ENCODE measurements at regions not wholly inside any gene's neighbourhood (a gene's known extent, or its start where the extent isn't known, plus 50 kb on each side); places are given as distances from the start of the nearest gene placed in this dataset.

DNA sequence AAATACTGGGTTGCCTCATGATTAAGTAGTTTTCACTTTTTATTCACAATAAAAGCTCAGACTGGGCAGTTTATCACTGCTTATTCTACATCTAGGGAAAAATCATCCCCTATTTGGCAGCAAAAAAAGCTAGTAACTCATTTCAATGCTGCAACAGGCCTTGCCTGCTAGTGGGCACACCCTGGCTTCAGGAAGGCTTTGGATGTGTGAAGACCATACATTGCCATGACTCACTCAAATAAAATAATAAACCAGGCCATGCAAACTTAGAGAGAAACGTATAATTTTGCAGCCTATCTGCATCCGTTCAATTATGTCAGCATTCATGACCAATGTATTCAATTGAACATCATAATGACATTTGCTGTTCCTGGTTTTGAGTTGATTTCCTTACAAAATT, 402.9 kb downstream of the PIK3R1 start:
- FAIRE-seq, result no peak

DNA sequence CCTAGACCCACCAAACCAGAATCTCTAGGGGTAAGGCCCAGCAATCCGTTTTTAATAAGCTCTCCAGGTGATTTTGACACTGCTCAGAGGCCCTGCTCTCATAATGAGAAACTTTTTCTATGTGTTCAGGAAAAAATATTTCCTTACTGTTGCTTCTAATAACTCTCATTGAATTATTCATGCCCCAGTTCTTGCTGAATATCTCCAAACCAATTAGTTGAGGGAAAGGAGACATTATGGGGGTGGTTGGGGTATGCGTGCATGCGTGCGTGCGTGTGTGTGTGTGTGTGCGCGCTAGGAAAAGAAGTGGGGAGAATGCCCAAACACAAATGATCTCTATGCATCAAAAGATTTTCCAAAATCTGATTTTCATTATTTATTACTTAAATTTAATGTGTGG, 411.4 kb downstream of the PIK3R1 start:
- no peak for FAIRE-seq

DNA sequence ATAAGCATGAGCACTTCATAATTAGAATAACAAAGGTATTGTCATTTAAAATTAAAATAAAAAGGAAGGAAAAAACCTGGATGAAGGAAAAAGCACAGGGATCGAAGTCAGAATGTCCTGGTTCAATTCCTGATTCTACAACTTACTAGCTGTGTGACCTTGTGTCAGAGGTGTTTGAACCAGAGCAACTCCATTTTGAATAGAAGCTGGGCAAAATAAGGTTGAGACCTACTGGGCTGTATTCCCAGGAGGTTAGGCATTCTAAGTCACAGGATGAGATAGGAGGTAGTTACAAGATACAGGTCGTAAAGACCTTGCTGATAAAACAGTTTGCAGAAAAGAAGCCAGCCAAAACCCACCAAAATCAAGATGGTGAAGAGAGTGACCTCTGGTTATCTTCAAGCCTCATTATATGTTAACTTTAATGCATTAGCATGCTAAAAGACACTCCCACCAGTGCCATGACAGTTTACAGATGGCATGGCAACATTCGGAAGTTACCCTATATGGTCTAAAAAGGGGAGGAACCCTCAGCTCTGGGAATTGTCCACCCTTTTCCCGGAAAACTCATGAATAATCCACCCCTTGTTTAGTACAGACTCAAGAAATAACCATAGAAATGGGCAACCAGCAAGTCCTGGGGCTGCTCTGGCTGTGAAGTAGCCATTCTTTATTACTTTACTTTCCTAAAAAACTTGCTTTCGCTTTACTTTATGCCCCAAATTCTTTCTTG, 412.7 kb downstream of the PIK3R1 start:
- FAIRE-seq, result no peak

DNA sequence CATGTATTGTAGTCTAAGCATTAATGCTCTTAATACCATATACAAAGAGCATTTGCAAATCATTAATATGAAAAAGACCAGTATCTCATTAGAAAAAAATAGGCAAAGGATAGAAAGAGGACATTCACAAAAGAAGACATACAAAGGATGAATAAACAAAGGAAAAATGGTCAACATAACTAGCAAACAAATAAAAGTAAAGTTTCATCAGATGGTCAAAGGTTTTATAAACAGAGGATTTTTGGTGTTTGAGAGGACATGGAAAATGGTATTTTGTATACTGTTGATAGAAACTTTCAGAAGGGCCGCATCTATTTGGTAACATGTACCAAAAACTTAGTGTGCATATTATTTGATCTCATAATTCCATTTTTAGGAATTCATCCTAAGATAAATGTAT, 414.8 kb downstream of the PIK3R1 start:
- FAIRE-seq, result no peak

DNA sequence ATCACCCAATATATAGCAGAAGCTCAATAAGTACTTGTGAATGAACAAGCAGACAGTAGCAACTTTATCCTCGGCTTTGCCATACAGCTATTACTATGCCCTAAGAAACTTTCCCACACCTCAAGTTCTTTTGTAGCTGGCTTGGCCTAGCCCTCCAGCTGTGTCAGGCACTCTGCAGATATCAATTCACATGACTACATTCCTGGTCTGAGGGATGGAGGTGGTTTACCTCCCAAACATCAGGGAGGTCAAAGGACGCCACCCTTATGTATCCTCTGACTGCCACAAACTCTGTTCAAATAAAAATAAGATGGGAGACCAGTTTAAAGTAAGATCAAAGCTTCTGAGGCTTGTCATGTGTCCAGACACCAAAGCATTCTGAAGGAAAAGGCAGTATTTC, 416.3 kb downstream of the PIK3R1 start:
- FAIRE-seq, result no peak

- no peak for FAIRE-seq
Measured at GRCh38 chr5:68641211-68641610, 425.7 kb downstream of the PIK3R1 start.

DNA sequence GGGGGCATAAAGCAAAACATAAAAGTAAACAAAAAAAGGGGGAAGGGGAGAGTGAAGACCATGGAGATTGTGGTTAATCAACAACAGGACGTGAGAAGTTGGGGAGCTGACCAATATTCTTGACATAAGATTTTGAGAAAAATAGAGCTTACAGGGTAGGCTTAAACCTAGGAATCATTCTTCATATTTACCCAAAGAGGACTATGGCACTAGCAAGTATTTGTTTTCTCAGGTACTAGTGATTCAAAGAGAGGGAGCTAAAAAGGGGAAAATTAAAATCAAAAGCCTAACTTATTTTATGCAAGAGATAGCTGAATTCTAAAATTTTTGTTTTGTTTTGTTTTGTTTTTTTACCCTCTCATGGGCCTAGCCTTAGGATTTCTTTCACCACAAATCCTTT, 427.5 kb downstream of the PIK3R1 start:
- FAIRE-seq, result no peak

DNA sequence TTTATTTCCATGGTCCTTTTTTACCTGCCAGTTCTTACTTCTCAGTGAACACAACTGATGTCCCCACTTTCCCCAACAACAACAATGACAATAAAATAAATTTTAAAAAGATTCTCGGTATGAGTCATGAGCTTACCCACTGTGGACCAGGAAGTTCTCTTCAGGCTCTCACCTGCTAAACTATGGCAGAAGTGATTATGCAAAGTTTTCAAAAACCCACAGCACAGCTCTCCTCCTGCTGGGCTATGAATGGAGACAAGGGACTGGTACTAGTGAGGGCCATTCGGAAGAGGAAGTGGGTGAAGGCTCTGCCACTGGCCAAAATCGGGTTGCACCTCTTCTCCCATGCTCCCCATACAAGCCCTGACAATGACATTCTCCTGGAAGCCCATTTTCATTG, 429.4 kb downstream of the PIK3R1 start:
- FAIRE-seq, result no peak

DNA sequence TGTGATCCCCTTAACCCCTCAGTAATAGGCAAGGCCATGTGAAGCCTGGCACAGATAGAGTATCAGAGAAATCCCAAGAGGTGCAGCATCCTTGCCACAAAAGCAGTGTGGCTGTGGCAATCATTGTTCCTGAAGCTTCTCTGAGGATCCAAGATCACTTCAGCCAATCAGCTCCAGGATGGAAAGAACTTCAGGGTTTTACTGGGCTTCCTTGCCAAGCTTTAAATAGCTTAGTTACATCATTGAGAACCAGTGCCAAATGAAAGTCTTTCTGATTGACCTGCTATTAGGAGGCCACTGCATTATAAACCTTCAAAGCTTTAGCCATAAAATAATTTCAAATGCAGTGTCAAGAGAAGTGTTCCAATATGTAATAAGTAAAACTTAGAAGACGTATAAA, 430.6 kb downstream of the PIK3R1 start:
- FAIRE-seq, result no peak

DNA sequence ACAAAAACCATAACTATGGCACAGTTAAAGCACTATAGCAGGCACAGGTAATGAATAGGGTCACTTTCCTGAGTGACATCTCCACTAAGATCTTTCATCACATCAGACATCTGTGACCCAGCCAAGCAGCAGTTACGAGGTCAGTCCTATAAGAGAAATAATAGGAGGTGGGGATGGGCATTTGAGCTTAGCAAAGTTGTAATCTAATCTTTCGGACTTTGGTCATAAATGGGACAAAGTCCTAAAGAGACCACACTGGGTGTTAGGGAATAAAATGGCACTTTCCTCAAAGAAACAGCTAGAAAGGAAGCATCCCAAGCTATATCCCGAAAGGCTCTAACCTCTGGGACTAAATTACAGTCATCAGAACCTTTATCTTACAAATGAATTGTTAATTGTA, 432.2 kb downstream of the PIK3R1 start:
- FAIRE-seq, result no peak

- no peak for FAIRE-seq
Measured at GRCh38 chr5:68648944-68649857, 433.6 kb downstream of the PIK3R1 start.

DNA sequence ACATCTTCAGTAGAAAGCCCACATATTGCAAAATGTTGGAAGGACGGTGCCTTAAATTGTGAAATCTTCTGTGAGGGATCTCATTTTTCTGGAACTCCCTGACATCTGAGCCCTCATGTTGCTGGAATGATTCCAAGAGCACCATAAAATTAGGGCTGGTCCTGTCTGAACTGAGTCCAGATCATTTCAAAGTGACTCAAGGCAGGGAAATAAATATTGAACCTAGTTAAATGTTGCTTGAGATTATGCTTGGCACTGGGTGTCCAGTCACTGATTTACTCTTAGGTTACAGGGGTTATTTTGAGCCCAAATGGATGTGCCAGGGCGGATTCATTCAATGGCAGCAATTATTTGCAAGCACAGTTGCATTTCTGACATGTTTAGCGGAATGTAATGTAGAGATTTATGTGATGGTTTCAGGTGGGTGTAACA, 437.0 kb downstream of the PIK3R1 start:
- FAIRE-seq, result no peak

DNA sequence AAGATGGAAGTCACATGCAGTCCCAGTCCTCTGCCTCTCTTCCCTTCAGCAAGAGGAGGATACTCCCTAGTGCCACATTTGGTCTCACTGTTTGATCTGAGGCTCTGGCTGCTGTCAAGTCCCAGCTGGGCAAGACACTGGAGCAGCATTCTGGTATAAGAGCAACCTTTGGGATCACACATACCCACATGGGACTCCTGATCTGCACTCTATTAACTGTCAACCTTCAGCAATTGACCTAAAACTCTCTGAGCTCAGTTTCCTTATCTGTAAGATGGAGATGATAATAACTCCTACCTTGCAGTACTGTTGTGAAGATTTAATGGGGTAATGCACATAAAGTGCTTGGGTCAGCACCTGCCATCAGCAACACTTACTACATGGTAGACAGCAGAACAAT, 437.9 kb downstream of the PIK3R1 start:
- no peak for FAIRE-seq

DNA sequence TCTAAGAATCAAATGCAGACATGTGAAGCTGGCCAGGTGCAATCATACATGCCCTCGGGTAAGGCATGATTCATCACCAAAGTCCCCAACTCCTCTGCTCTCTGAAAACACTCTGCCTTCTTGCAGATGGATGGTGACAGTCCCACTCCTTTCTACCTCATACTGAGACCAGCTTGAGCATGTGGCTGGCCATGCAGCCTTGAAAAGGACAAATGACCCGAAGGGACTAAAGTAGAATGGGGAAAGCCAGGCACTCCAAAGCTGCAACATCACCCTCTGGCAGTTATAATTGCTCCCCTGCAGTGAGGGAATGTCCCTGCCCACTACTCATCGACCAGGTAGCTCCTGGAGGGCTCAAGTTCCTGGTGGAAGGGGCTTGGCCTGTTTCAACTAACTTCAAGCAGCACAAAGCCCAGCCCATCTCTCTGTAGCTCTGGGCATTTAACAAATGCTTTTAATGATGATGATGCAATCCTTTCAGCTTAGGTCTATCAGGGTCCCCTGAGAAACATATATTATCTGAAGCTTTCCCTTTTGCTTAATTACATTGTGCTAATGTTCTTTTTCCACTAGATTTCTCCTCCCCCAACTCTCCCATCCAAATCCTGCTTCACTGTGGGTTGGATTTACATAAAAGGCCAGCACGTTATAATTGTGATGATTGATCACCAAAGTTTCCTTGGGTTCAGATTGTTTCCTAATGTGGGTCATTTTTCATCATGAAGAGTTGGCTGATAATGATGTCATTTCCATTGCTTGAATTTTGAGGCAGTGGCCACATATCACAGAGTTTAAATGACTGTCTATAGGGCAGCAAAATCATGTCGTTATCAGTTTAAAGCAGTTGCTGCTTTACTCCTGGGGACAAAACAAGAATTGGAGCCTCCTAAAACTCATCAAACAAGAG, 436.5 kb upstream of the SLC30A5 start:
- FAIRE-seq, result no peak

DNA sequence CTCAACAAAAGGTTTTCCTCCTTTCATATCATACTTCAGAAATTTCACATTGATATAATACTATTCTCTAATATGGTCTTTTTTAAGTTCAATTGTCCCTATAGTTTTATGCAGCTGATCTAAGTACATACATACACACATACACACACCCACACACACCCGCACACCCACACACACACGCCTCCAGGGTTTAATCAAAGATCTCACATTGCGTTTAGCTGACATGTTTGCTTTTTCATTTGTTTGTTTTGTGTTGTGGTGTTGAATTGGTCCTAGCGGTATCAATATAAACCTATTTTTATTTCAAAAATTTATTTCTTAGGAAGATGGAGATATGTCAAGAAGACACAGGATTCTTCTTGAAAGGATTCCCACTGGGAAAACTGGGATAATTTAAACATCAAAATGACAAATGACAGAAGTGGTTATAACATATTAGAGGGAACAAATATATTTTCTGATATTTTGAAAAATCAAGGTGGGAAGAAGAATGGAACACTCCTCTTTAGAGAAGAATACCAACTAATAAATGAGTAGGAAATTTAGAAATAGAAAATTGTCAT, 434.9 kb upstream of the SLC30A5 start:
- no peak for FAIRE-seq

DNA sequence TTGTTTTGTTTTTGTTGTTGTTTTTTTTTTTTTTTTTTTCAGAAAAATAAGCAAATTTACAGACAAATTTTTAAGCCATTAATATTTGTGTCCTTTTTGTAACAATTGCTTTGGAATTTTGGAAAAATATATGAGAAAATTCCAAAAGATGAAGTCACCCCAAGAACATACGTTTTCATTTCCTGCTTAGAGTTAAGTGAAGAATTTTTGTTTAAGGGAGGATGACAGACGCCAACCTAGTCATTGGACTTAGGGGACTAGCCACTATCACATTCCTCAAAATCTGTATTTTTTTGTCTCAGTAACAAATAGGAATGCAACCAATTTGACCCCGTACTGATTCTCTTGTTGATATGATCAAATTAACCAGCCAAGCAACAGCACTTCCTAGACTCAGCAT, 433.9 kb upstream of the SLC30A5 start:
- no peak for FAIRE-seq

DNA sequence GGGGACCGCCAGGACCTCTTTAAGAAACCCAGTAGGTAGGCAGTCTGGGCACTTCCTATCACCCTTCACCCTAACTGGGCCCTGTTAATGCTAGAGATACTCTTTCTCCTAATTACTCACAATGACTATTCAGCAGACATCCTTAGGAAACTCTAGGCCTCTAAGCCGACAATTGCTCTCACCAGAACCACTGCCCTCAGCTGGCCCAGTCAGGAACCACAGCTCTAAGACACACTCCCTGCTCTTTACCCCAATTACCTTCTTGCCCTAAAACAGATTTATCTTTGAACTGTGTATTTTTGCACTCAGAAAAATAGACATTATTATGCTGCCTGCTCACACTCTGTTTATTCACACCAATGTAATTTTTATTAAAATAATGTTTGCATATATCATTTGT, 432.6 kb upstream of the SLC30A5 start:
- FAIRE-seq, result no peak

DNA sequence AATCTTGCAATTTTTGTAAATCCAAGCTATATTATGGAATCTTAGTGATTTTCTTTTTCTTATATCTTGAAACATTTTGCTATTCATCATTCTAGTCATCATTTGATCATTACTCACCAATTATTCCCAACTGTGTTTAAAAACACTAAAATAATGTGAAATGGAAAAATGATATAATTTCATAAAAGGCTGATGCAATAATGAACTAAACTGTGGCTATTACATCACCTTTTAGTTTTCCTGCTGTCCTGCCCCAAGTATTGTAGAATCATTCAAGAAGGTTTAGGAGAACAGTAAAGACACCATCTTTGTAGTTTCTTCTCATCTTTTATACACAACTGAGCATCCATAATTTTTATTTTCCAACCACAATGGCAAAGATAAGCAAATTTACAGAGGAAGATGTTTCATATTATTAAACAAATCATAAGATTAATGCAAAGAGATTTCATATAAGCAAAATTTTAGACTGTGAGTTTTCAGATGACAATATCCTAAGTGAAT, 431.0 kb upstream of the SLC30A5 start:
- FAIRE-seq, result no peak

GRCh38 chr5:68669864-68670575, 423.8 kb upstream of the SLC30A5 start:
- no peak for FAIRE-seq

DNA sequence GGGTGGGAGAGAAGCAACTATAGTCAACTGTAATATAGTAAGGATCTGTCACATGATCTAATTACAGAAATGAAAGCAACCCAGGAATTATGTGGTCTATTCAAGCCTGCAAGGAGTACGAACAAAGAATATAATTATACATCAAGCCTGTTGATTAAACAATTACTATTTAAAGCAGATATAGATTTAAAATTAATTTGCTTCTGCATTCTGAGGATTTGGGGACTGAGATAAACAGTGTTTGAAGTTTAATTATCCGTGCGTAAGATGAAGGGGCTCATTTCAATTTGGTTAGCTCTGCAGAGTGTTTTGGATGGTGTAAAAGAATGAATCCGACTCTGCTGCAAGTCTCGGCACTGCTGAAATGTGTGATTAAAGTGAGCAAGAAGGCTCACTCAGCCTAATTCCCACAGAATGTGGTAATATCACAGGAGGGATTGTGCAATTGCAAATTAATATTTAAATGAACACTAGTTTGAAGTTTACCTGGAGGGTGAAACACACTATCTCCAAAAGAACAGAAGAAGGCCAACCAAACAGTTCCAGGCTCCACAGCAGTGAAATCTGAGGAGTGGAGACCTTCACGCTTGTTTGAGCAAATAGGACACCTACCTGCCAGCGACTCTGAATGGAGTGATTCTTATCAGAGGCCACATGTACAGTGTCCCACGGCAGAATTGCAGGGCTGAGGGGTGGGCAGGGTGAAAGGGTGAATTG, 420.6 kb upstream of the SLC30A5 start:
- no peak for FAIRE-seq

DNA sequence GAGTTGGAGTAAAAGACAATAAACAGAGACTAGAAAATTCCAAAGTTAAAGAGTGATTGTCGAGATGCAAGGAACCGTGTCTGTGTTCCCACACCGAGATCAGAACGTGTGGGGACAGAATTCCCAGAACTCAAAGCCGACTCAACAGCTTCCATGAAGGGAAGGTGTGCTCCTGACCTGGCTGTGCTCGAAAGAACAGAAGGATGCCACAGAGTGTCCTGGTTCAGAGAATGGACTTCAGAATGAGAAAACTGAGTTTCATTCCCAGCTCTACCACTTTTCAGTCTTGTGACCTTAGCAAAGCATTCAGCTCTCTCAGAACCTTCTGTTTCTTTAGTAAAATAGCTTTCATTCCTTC, 420.0 kb upstream of the SLC30A5 start:
- FAIRE-seq, result no peak
